K562 (cell line): ENCODE measurements at regions not wholly inside any gene's neighbourhood (a gene's known extent, or its start where the extent isn't known, plus 50 kb on each side); places are given as distances from the start of the nearest gene placed in this dataset.

ENCODE experiments used
- ATAC-seq: fragments of 200-7000 bp; cut with Tn5 transposase; 3 replicates; pipeline ENCODE4 v1.9.1; 2020; ENCODE audit warnings: moderate library complexity
- BruUV-seq: library from RNA; stranded (reverse); fragments of 400-500 nt; replicated peaks from 2 replicates; lab custom pipeline; 2021; lab: Mats Ljungman, UMichigan
- CTCF ChIA-PET: fragments of 300-600 bp; formaldehyde crosslinking; extraction: SDS; loops from one replicate; lab custom pipeline; 2021; ENCODE audit warnings: low intra/inter-chr PET ratio; lab: Yijun Ruan, JAX
- POLR2A ChIA-PET: fragments of 300-600, 350-650 bp; sonication (Branson Sonifier 250); formaldehyde crosslinking; extraction: SDS; loops from one replicate; lab custom pipeline; 2021; ENCODE audit warnings: antibody characterized with exemption, inconsistent platforms; lab: Yijun Ruan, JAX
- DNase-seq, 4 experiments: peaks; one replicate each; pipeline versions ENCODE4 v3.0.0 to v3.0.0-alpha.2; 2011 to 2018; ENCODE audit warnings: low spot score in 3 of 4, mixed read lengths in 3 of 4; ENCODE audit errors: extremely low read depth in 1 of 4
- FAIRE-seq: peaks from 2 replicates; lab custom pipeline; 2011; peaks lifted over from hg19 to GRCh38; lab: Jason Lieb, UNC
- H2AFZ ChIP-seq: 2 replicates; pipeline ENCODE4 v1.6.0; 2011; ENCODE audit warnings: low read depth, low read length, control low read depth, inconsistent platforms
- H3K27ac ChIP-seq: fragments of 200-600 bp; 3 replicates; pipeline ENCODE4 v1.8.0; 2011; ENCODE audit warnings: low read depth, mild to moderate bottlenecking, control low read depth, inconsistent platforms, low read length, moderate library complexity, mixed read lengths; ENCODE audit errors: extremely low read depth
- H3K27me3 ChIP-seq, 2 experiments: fragments of 300-600 bp in 1 of 2; 2 replicates in 1 of 2; 3 replicates in 1 of 2; pipeline versions ENCODE4 v1.6.0 to v1.8.0; 2011; ENCODE audit warnings: inconsistent platforms in 2 of 2, low read length in 2 of 2, mild to moderate bottlenecking in 1 of 2, mixed read lengths in 1 of 2, moderate library complexity in 1 of 2; ENCODE audit not compliant: control insufficient read depth in 2 of 2, insufficient read depth in 2 of 2
- H3K36me3 ChIP-seq: fragments of 300-600 bp; 3 replicates; pipeline ENCODE4 v1.8.0; 2011; ENCODE audit warnings: mild to moderate bottlenecking, low read length, inconsistent platforms; ENCODE audit not compliant: control insufficient read depth, insufficient read depth
- H3K4me1 ChIP-seq, 2 experiments: fragments of 200-600 bp in 1 of 2; replicated peaks in 1 of 2; 2 replicates in 1 of 2; 3 replicates in 1 of 2; pipeline versions ENCODE4 v1.5.1 to v1.8.0; 2011; ENCODE audit warnings: inconsistent platforms in 2 of 2, low read length in 2 of 2, mild to moderate bottlenecking in 1 of 2, mixed read lengths in 1 of 2, moderate library complexity in 1 of 2; ENCODE audit not compliant: control insufficient read depth in 2 of 2, insufficient read depth in 2 of 2
- H3K4me2 ChIP-seq: 2 replicates; pipeline ENCODE4 v1.6.1; 2011; ENCODE audit warnings: low read length, control low read depth, inconsistent platforms, mixed read lengths; ENCODE audit not compliant: insufficient read depth
- H3K4me3 ChIP-seq: fragments of 200-600 bp; sonication (generic), shearing (Covaris generic); 2 replicates; pipeline ENCODE4 v1.5.1; 2016; ENCODE audit warnings: control low read depth, inconsistent platforms
- H3K79me2 ChIP-seq: fragments of 200-600 bp; 3 replicates; pipeline ENCODE4 v1.8.0; 2011; ENCODE audit warnings: low read length, inconsistent platforms; ENCODE audit not compliant: control insufficient read depth, insufficient read depth
- H3K9ac ChIP-seq, 2 experiments: 2 replicates each; pipeline versions ENCODE4 v1.6.0 to v1.6.1; 2011; ENCODE audit warnings: low read depth in 2 of 2, low read length in 2 of 2, control low read depth in 1 of 2, inconsistent platforms in 1 of 2, mild to moderate bottlenecking in 1 of 2, mixed read lengths in 1 of 2; ENCODE audit not compliant: insufficient read depth in 1 of 2
- H3K9me1 ChIP-seq: one replicate; pipeline ENCODE4 v1.6.0; 2011; ENCODE audit warnings: inconsistent platforms, mild to moderate bottlenecking, low read length, moderate library complexity; ENCODE audit not compliant: control insufficient read depth, insufficient read depth
- H3K9me3 ChIP-seq: replicated peaks from 2 replicates; pipeline ENCODE4 v1.5.1; 2011; ENCODE audit warnings: low read depth, low read length, inconsistent platforms; ENCODE audit not compliant: control insufficient read depth, insufficient read depth
- H4K20me1 ChIP-seq: replicated peaks from 2 replicates; pipeline ENCODE4 v1.6.1; 2011; ENCODE audit warnings: low read length, inconsistent platforms, mixed read lengths; ENCODE audit not compliant: control insufficient read depth, insufficient read depth
- C11orf30 ChIP-seq: fragments of 450-650 bp; IDR thresholded peaks from 2 replicates; pipeline ENCODE4 v1.6.1; 2016; ENCODE audit warnings: low read depth, mild to moderate bottlenecking
- CBX5 ChIP-seq: IDR thresholded peaks from 2 replicates; pipeline ENCODE4 v1.6.1; 2014; ENCODE audit warnings: low read depth, borderline replicate concordance
- MAFG ChIP-seq: fragments of 450-650 bp; conservative IDR thresholded peaks from 2 replicates; pipeline ENCODE4 v1.6.1; 2016; ENCODE audit warnings: missing genetic modification characterization, missing compliant biosample characterization
- MAFK ChIP-seq: IDR thresholded peaks from 2 replicates; pipeline ENCODE4 v1.6.1; 2011; ENCODE audit warnings: low read length, improper control_type of control experiment
- SFPQ ChIP-seq: fragments of 200-400 bp; formaldehyde crosslinking; IDR thresholded peaks from 2 replicates; pipeline ENCODE4 v1.6.1; 2017; ENCODE audit warnings: mild to moderate bottlenecking, low read depth, low read length, moderate library complexity
- ZNF316 ChIP-seq: fragments of 450-650 bp; IDR thresholded peaks from 2 replicates; pipeline ENCODE4 v1.6.1; 2016
- WGBS: fragments of 100-300 bp; shearing (Covaris generic); methylation state at CpG from one replicate; pipeline ENCODE4 v1.1.6; 2016; ENCODE audit warnings: low coverage, mixed read lengths; ENCODE audit not compliant: insufficient coverage; ENCODE audit errors: missing lambda C conversion rate; 5-methylcytosine and 5-hydroxymethylcytosine counted together
- in situ Hi-C: fragments of 300-500 bp; cut with MboI; formaldehyde crosslinking; loops from 4 replicates; pipeline ENCODE4 v1.15.0; 2018; ENCODE audit warnings: inconsistent platforms, mixed read lengths
- intact Hi-C: fragments of 100-400 bp; cut with micrococcal nuclease; formaldehyde crosslinking; loops from 2 replicates; pipeline ENCODE4 v1.14.2; 2022
- TF ChIP-seq, protein P1 (sequence below): fragments of 450-650 bp; formaldehyde crosslinking; IDR thresholded peaks from 2 replicates; pipeline ENCODE4 v1.4.0; 2020; ENCODE audit warnings: mild to moderate bottlenecking, mixed read lengths

GRCh38 chr5:108602830-108603229, 144.9 kb upstream of the FER start:
- FAIRE-seq (no peak), DNase-seq (no peak), ATAC-seq (no peak)
- ChIA-PET CTCF (no interaction called here), POLR2A (no interaction called here)
- Histone ChIP-seq H3K36me3 (no peaks in the 10 kb centered on the region), H3K4me1 (no peaks in the 10 kb centered on the region), H2AFZ (no peak overlapping the region), H3K9me1 (no peaks in the 10 kb centered on the region), H3K4me2 (no peak overlapping the region), H3K27ac (no peak overlapping the region), H4K20me1 (no peaks in the 10 kb centered on the region), H3K9me3 (no peaks in the 10 kb centered on the region), H3K4me3 (no peak overlapping the region), H3K27me3 (no peaks in the 10 kb centered on the region; a peak in 1 of 5 replicates), H3K9ac (no peak overlapping the region), H3K79me2 (no peaks in the 10 kb centered on the region)
- no TSS peak for BruUV-seq
- WGBS, result 0% methylated on average over 1 of the region's 1 CpG
- intact Hi-C loops, result no loop called here
- TF ChIP-seq MAFG (tag) (peak; percentile 46; the same call in 1 of the 2 replicates), SFPQ (no peak), C11orf30 (peak; percentile 53), ZNF316 (peak; percentile 85)
- TF ChIP-seq, all 486 proteins: peak for 3
- in situ Hi-C loops, result no loop called here

DNA sequence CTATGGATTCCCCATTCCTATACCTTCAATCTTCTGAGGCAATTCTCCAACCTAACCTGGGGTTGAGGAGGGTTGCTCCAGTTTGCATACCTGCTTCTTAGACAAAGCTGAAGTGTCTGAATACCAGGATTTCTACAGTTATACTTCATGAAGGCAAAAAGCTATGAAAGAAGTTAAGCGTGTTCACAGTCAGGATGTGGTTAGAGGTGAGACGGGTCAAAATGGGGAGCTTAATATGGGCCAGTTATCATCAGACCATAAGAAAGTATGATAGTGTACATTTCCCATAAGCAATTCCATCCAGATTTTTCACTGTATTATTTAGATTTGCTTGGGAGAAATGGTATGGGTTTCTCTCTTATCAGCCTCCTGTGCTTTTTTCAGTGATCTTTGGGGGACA, 156.9 kb upstream of the FER start:
- Histone ChIP-seq H3K4me2 (no peak overlapping the region), H3K9me3 (no peaks in the 10 kb centered on the region), H4K20me1 (no peaks in the 10 kb centered on the region), H3K9me1 (no peaks in the 10 kb centered on the region), H3K36me3 (no peaks in the 10 kb centered on the region), H3K4me1 (no peaks in the 10 kb centered on the region), H3K9ac (no peak overlapping the region), H3K27ac (no peak overlapping the region), H3K4me3 (no peak overlapping the region), H3K79me2 (no peaks in the 10 kb centered on the region), H2AFZ (no peak overlapping the region), H3K27me3 (peaks cover 5 to 6% of the 10 kb centered on the region in 2 experiments; a peak in 4 of 5 replicates)
- ATAC-seq, result no peak
- in situ Hi-C loops (no loop called here), intact Hi-C loops (no loop called here)
- TF ChIP-seq CBX5 (no peak), MAFK (no peak)
- TF ChIP-seq, protein P1, sequence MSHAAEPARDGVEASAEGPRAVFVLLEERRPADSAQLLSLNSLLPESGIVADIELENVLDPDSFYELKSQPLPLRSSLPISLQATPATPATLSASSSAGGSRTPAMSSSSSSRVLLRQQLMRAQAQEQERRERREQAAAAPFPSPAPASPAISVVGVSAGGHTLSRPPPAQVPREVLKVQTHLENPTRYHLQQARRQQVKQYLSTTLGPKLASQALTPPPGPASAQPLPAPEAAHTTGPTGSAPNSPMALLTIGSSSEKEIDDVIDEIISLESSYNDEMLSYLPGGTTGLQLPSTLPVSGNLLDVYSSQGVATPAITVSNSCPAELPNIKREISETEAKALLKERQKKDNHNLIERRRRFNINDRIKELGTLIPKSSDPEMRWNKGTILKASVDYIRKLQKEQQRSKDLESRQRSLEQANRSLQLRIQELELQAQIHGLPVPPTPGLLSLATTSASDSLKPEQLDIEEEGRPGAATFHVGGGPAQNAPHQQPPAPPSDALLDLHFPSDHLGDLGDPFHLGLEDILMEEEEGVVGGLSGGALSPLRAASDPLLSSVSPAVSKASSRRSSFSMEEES, result no peak
- DNase-seq, result no peak
- ChIA-PET CTCF (no interaction called here), POLR2A (no interaction called here)
- 0% methylated on average over 2 of the region's 2 CpGs for WGBS
- BruUV-seq, result no TSS peak
- FAIRE-seq, result no peak
